Endothelial cell (in vitro differentiated cells): ENCODE measurements at regions not wholly inside any gene's neighbourhood (a gene's known extent, or its start where the extent isn't known, plus 50 kb on each side); places are given as distances from the start of the nearest gene placed in this dataset.

Experiments used
- DNase-seq: peaks from one replicate; pipeline ENCODE4 v3.0.0; 2021; ENCODE audit warnings: low spot score
- H3K27ac Mint-ChIP-seq: one replicate; pipeline ENCODE4 v1.8.0; 2021; ENCODE audit warnings: mixed read lengths, inconsistent platforms; ENCODE audit not compliant: unreplicated experiment
- H3K27me3 Mint-ChIP-seq: one replicate; pipeline ENCODE4 v1.8.0; 2021; ENCODE audit warnings: mild to moderate bottlenecking, moderate library complexity, mixed read lengths, inconsistent platforms; ENCODE audit not compliant: unreplicated experiment
- H3K36me3 Mint-ChIP-seq: one replicate; pipeline ENCODE4 v1.8.0; 2021; ENCODE audit warnings: mild to moderate bottlenecking, low read depth, mixed read lengths, inconsistent platforms; ENCODE audit not compliant: unreplicated experiment
- H3K4me1 Mint-ChIP-seq: one replicate; pipeline ENCODE4 v1.8.0; 2021; ENCODE audit warnings: mild to moderate bottlenecking, mixed read lengths, inconsistent platforms; ENCODE audit not compliant: unreplicated experiment
- H3K4me3 Mint-ChIP-seq: one replicate; pipeline ENCODE4 v1.8.0; 2021; ENCODE audit warnings: mild to moderate bottlenecking, mixed read lengths, inconsistent platforms; ENCODE audit not compliant: unreplicated experiment
- H3K9me3 Mint-ChIP-seq: one replicate; pipeline ENCODE4 v1.8.0; 2021; ENCODE audit warnings: mixed read lengths, inconsistent platforms; ENCODE audit not compliant: unreplicated experiment
- TF ChIP-seq, protein P1 (sequence below): fragments of 200-600 bp; sonication (generic); IDR thresholded peaks from one replicate; pipeline ENCODE4 v1.5.0; 2021; ENCODE audit warnings: antibody characterized with exemption; ENCODE audit not compliant: unreplicated experiment

DNA sequence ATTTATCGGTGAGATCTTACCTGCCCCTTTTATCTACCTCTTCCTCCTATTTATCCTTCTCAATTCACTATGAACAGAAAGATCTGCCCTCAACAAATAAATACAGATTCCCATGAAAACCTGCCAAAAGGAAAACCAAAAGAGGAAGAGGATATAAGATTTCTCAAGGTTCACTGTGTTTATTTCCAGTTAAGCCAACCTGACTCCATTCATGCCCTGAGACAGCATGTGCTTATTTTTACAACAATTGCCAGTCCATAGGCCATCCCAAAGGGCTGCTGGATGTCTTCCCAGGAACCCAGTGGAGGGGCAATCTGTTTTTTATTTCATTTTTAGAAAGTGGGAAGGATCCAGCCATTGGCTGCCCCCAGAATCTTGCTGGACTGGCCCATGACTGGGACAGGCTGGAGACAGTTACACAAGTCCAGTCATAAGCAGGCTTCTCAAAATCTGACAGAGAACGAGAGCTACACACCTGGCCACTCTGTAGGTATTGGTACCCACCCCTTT is 209.1 kb downstream of the IRS2 start:
- Mint-ChIP-seq H3K27ac (no peak overlapping the region), H3K4me3 (no peak overlapping the region), H3K36me3 (no peaks in the 10 kb centered on the region), H3K27me3 (peaks cover 5% of the 10 kb centered on the region), H3K4me1 (peaks cover 16% of the 10 kb centered on the region), H3K9me3 (no peaks in the 10 kb centered on the region)
- TF ChIP-seq, protein P1, sequence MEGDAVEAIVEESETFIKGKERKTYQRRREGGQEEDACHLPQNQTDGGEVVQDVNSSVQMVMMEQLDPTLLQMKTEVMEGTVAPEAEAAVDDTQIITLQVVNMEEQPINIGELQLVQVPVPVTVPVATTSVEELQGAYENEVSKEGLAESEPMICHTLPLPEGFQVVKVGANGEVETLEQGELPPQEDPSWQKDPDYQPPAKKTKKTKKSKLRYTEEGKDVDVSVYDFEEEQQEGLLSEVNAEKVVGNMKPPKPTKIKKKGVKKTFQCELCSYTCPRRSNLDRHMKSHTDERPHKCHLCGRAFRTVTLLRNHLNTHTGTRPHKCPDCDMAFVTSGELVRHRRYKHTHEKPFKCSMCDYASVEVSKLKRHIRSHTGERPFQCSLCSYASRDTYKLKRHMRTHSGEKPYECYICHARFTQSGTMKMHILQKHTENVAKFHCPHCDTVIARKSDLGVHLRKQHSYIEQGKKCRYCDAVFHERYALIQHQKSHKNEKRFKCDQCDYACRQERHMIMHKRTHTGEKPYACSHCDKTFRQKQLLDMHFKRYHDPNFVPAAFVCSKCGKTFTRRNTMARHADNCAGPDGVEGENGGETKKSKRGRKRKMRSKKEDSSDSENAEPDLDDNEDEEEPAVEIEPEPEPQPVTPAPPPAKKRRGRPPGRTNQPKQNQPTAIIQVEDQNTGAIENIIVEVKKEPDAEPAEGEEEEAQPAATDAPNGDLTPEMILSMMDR: no peak
- DNase-seq: no peak

DNA sequence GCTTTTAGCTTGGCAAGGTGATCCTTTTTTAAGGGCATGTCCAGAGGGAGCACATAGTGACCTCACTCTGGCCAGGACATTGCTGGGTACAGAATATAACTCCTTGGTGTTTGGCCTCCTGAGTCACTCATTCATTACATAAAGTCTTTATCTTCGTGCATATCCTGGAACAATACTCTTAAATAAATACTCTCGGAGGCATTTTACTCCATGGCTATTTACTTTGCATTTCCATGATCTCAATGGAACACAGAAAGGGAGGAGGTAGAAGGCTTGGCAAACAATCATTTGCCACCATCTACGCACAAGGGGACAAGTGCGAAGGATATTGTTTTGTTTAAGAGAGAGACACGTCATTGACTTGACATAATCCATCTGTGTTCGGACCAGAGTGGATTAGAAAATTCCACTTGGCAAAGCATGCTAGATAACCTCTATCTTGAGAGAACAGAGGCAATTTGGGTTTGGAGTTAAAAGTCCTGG is 210.0 kb downstream of the IRS2 start:
- Mint-ChIP-seq H3K4me3 (no peak overlapping the region), H3K27me3 (peaks cover 5% of the 10 kb centered on the region), H3K36me3 (no peaks in the 10 kb centered on the region), H3K9me3 (no peaks in the 10 kb centered on the region), H3K27ac (no peak overlapping the region), H3K4me1 (peaks cover 16% of the 10 kb centered on the region)
- TF ChIP-seq, protein P1: no peak
- no peak for DNase-seq

- Mint-ChIP-seq H3K4me3 (no peak overlapping the region), H3K36me3 (no peaks in the 10 kb centered on the region), H3K27ac (no peak overlapping the region), H3K4me1 (peaks cover 16% of the 10 kb centered on the region), H3K27me3 (peaks cover 5% of the 10 kb centered on the region), H3K9me3 (no peaks in the 10 kb centered on the region)
- DNase-seq: no peak
- TF ChIP-seq, protein P1: no peak
Observed at GRCh38 chr13:109575821-109576220, 210.6 kb downstream of the IRS2 start.

DNA sequence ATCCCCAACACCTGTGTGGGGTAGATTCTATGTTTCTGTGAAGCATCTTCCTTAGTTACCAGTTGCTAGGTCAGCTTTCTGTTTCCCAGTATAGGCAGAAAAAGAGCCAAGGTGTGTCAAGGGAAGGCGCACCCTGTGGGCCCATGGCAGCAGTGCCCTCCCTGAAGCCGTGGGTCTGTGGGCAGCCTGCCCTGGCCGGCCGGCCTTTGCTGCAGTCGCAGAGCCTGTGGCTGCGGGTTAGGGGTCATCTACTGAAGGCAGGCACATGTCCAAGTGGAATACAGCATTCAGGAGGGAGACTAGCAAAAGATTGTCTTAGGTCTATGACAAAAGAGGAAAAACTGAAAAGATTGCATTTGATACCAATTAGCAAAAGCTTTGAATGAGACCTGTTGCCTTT is 214.0 kb downstream of the IRS2 start:
- H3K9me3 Mint-ChIP-seq: no peaks in the 10 kb centered on the region
- H3K27ac Mint-ChIP-seq: no peak overlapping the region
- H3K27me3 Mint-ChIP-seq: peaks cover 7% of the 10 kb centered on the region
- DNase-seq: no peak
- no peaks in the 10 kb centered on the region for H3K36me3 Mint-ChIP-seq
- TF ChIP-seq, protein P1: no peak
- peaks cover 12% of the 10 kb centered on the region for H3K4me1 Mint-ChIP-seq
- H3K4me3 Mint-ChIP-seq: no peak overlapping the region

DNA sequence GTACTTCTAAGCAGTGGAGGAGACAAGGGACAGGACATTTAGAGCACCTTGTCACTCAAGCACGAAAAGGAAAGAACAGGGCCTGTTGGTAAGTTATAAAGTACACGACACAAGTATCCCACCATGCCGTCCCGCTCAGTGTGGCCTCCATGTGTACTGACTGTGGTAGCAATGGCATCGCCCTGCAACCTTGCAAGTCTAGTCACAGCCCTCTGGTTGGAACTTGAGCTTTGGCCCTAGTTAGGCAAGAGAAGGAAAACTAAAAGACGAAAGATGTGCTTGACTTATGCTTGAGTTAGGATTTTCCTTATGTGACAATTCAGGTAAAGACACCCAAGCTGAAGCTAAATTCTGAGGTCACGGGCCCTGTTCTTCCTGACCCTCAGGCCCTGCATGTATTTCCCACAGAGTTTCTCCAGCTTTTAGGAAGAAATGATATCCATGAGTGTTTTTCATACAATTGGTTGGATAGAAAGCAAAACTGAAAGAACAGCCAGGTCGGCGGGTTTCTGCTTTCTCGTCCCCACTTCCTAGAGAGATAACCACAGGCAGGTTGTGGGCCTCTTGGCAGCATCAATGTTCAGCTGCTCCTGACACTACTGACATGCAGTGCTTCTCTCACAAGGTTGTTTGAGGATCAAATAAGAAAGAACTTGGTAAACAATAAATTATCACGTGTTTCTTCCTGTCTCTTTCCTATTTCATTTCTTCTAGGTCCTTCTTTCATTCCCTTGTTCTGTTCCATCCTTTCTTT is 216.2 kb downstream of the IRS2 start:
- TF ChIP-seq, protein P1: no peak
- Mint-ChIP-seq H3K27ac (no peak overlapping the region), H3K36me3 (no peaks in the 10 kb centered on the region), H3K27me3 (peaks cover 4% of the 10 kb centered on the region), H3K4me1 (peaks cover 9% of the 10 kb centered on the region), H3K4me3 (no peak overlapping the region), H3K9me3 (no peaks in the 10 kb centered on the region)
- no peak for DNase-seq
